Neural progenitor cell (in vitro differentiated cells): ENCODE measurements at regions not wholly inside any gene's neighbourhood (a gene's known extent, or its start where the extent isn't known, plus 50 kb on each side); places are given as distances from the start of the nearest gene placed in this dataset.

Experiments used
- CTCF ChIP-seq: fragments of 200-600 bp; sonication (generic); IDR thresholded peaks from 2 replicates; pipeline ENCODE4 v1.5.1; 2017; ENCODE audit warnings: antibody characterized with exemption, mild to moderate bottlenecking
- EZH2 ChIP-seq: fragments of 200-600 bp; sonication (generic); IDR thresholded peaks from 2 replicates; pipeline ENCODE4 v1.6.1; 2017; ENCODE audit warnings: antibody characterized with exemption, mild to moderate bottlenecking, moderate library complexity

DNA sequence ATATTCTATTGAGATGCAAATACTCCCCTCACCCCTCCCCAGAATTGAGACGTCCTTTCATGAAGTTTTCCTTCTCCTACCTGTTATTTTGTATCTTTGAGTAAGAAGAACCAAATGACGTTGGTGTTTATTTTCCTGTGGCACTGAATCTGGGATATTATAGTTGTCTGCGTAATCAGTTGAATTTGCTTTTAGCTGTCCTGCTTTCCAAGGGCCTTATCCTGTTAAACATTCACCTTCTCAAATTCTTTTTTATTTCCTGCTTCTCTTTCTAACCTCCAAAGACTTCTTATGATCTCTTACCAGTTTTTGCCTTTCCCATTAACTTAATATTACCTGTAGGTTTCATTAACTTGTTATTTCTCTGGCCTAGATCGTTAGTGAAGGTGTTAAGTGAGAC lies 1254.9 kb upstream of the WWC1 start:
- TF ChIP-seq EZH2 (no peak), CTCF (no peak)
